A549 (cell line): ENCODE measurements at regions not wholly inside any gene's neighbourhood (a gene's known extent, or its start where the extent isn't known, plus 50 kb on each side); places are given as distances from the start of the nearest gene placed in this dataset.

Experiments
- CBX2 ChIP-seq: fragments of 200-600 bp; sonication (generic); IDR thresholded peaks from 2 replicates; pipeline ENCODE4 v1.6.1; 2016; ENCODE audit warnings: low read depth, mild to moderate bottlenecking, borderline replicate concordance
- CHD4 ChIP-seq: fragments of 200-600 bp; sonication (generic); IDR thresholded peaks from 2 replicates; pipeline ENCODE4 v1.6.1; 2016; ENCODE audit warnings: antibody characterized with exemption, mild to moderate bottlenecking, borderline replicate concordance
- PHF8 ChIP-seq: fragments of 200-600 bp; sonication (generic); IDR thresholded peaks from 2 replicates; pipeline ENCODE4 v1.6.1; 2016; ENCODE audit warnings: low read depth, mild to moderate bottlenecking, antibody characterized with exemption, moderate library complexity, borderline replicate concordance
- SMC3 ChIP-seq: fragments of >200 bp; sonication (Bioruptor Twin); formaldehyde crosslinking; IDR thresholded peaks from 3 replicates; pipeline ENCODE4 v1.6.1; 2018; ENCODE audit warnings: inconsistent platforms
- ZSCAN20 ChIP-seq: fragments of 250-450 bp; sonication (Bioruptor Pico); IDR thresholded peaks from 2 replicates; pipeline ENCODE4 v1.8.0; 2022; ENCODE audit warnings: mild to moderate bottlenecking, moderate library complexity
- TF ChIP-seq, protein P1 (sequence below): fragments of >200 bp; sonication (Bioruptor Twin); formaldehyde crosslinking; IDR thresholded peaks from 3 replicates; pipeline ENCODE4 v1.5.1; 2016
- TF ChIP-seq, protein P2 (sequence below): IDR thresholded peaks from 2 replicates; pipeline ENCODE4 v1.6.1; 2012

GRCh38 chr3:13134879-13135206 lies 61.6 kb upstream of the IQSEC1 start:
- TF ChIP-seq CHD4 (no peak), ZSCAN20 (CRISPR knock-in tag) (no peak), PHF8 (no peak), CBX2 (no peak), SMC3 (no peak)
- TF ChIP-seq, protein P1, sequence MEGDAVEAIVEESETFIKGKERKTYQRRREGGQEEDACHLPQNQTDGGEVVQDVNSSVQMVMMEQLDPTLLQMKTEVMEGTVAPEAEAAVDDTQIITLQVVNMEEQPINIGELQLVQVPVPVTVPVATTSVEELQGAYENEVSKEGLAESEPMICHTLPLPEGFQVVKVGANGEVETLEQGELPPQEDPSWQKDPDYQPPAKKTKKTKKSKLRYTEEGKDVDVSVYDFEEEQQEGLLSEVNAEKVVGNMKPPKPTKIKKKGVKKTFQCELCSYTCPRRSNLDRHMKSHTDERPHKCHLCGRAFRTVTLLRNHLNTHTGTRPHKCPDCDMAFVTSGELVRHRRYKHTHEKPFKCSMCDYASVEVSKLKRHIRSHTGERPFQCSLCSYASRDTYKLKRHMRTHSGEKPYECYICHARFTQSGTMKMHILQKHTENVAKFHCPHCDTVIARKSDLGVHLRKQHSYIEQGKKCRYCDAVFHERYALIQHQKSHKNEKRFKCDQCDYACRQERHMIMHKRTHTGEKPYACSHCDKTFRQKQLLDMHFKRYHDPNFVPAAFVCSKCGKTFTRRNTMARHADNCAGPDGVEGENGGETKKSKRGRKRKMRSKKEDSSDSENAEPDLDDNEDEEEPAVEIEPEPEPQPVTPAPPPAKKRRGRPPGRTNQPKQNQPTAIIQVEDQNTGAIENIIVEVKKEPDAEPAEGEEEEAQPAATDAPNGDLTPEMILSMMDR: no peak
- TF ChIP-seq, protein P2, sequence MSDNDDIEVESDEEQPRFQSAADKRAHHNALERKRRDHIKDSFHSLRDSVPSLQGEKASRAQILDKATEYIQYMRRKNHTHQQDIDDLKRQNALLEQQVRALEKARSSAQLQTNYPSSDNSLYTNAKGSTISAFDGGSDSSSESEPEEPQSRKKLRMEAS: no peak
